ENCODE measurements at regions not wholly inside any gene's neighbourhood (a gene's known extent, or its start where the extent isn't known, plus 50 kb on each side); places are given as distances from the start of the nearest gene placed in this dataset.
"Not testable (repeated sequence)": the region's sequence is repeated elsewhere in the genome, so short reads cannot be mapped to it uniquely, and the experiment has no call there.

GRCh38 chr2:113328572-113328971, 49.9 kb upstream of the PAX8 start:
- not testable (repeated sequence) for TF ChIP-seq SREBF2 (IDR thresholded peaks at IDR 0.05); CTCF (IDR thresholded peaks at IDR 0.05); KDM5A (IDR thresholded peaks at IDR 0.05); CEBPB (IDR thresholded peaks at IDR 0.05); POLR2A (IDR thresholded peaks at IDR 0.05; ENCODE audit: low read length); MAX (IDR thresholded peaks at IDR 0.05)

All from A549 (cell line).